CD14-positive monocyte (primary cell): ENCODE measurements at regions not wholly inside any gene's neighbourhood (a gene's known extent, or its start where the extent isn't known, plus 50 kb on each side); places are given as distances from the start of the nearest gene placed in this dataset.

ENCODE experiments used
- DNase-seq, 3 donors: peaks; one replicate each; pipeline ENCODE4 v3.0.0-alpha.2; 2011 to 2022
- H2AFZ ChIP-seq: 2 replicates; pipeline ENCODE4 v1.6.0; 2012; ENCODE audit warnings: mild to moderate bottlenecking, low read depth, low read length, inconsistent platforms; ENCODE audit not compliant: insufficient read depth, poor library complexity, severe bottlenecking
- H3K27ac ChIP-seq, 2 donors: 1 replicate in 1 of 2; 2 replicates in 1 of 2; pipeline ENCODE4 v1.5.1; 2012 to 2013; ENCODE audit warnings: low read length in 2 of 2, control low read depth in 1 of 2, inconsistent platforms in 1 of 2, low read depth in 1 of 2, mild to moderate bottlenecking in 1 of 2
- H3K27me3 ChIP-seq, 2 donors: one replicate each; pipeline versions ENCODE4 v1.6.0 to v1.6.1; 2011 to 2013; ENCODE audit warnings: low read length in 2 of 2; ENCODE audit not compliant: control insufficient read depth in 2 of 2, insufficient read depth in 2 of 2
- H3K36me3 ChIP-seq, 2 donors: replicated peaks in 1 of 2; 1 replicate in 1 of 2; 2 replicates in 1 of 2; pipeline versions ENCODE4 v1.5.1 to v1.6.1; 2012 to 2013; ENCODE audit warnings: low read length in 2 of 2, control low read depth in 1 of 2, inconsistent platforms in 1 of 2, mild to moderate bottlenecking in 1 of 2; ENCODE audit not compliant: insufficient read depth in 2 of 2, control insufficient read depth in 1 of 2
- H3K4me1 ChIP-seq, 2 donors: 1 replicate in 1 of 2; 2 replicates in 1 of 2; pipeline versions ENCODE4 v1.5.1 to v1.6.1; 2012 to 2013; ENCODE audit warnings: low read length in 2 of 2, control low read depth in 1 of 2, inconsistent platforms in 1 of 2, mild to moderate bottlenecking in 1 of 2, moderate library complexity in 1 of 2; ENCODE audit not compliant: insufficient read depth in 2 of 2, control insufficient read depth in 1 of 2
- H3K4me2 ChIP-seq: replicated peaks from 2 replicates; pipeline ENCODE3; 2012; ENCODE audit warnings: low read length, moderate library complexity, mild to moderate bottlenecking; ENCODE audit not compliant: poor library complexity, severe bottlenecking; ENCODE audit errors: extremely low read depth
- H3K4me3 ChIP-seq, 3 experiments: fragments of 200-600 bp in 1 of 3; sonication (generic) in 1 of 3; replicated peaks in 1 of 3; 1 replicate in 2 of 3; 2 replicates in 1 of 3; pipeline ENCODE4 v1.5.1; 2011 to 2013; ENCODE audit warnings: low read length in 3 of 3, mild to moderate bottlenecking in 3 of 3, control low read depth in 2 of 3, low read depth in 2 of 3, inconsistent platforms in 1 of 3, moderate library complexity in 1 of 3
- H3K79me2 ChIP-seq: 2 replicates; pipeline ENCODE4 v1.6.0; 2012; ENCODE audit warnings: mild to moderate bottlenecking, control low read depth, inconsistent platforms, low read length, moderate library complexity; ENCODE audit not compliant: insufficient read depth
- H3K9ac ChIP-seq: 2 replicates; pipeline ENCODE4 v1.6.0; 2017; ENCODE audit warnings: low read length, mild to moderate bottlenecking; ENCODE audit not compliant: insufficient read depth, poor library complexity, severe bottlenecking
- H3K9me3 ChIP-seq, 2 donors: replicated peaks in 1 of 2; 1 replicate in 1 of 2; 2 replicates in 1 of 2; pipeline versions ENCODE4 v1.5.1 to v1.6.1; 2012 to 2013; ENCODE audit warnings: low read length in 2 of 2, control low read depth in 1 of 2; ENCODE audit not compliant: control insufficient read depth in 1 of 2, insufficient read depth in 1 of 2
- H4K20me1 ChIP-seq: 2 replicates; pipeline ENCODE4 v1.6.0; 2012; ENCODE audit warnings: mild to moderate bottlenecking, low read length, control low read depth, moderate library complexity; ENCODE audit not compliant: insufficient read depth
- H3K27ac Mint-ChIP-seq, 7 donors: one replicate each; pipeline ENCODE4 v1.8.0; 2020; ENCODE audit warnings: mild to moderate bottlenecking in 7 of 7, mixed read lengths in 7 of 7, moderate library complexity in 6 of 7, inconsistent platforms in 2 of 7
- H3K27me3 Mint-ChIP-seq, 3 donors: one replicate each; pipeline ENCODE4 v1.8.0; 2021 to 2022; ENCODE audit warnings: low read depth in 3 of 3, mild to moderate bottlenecking in 3 of 3, mixed read lengths in 3 of 3, moderate library complexity in 3 of 3, inconsistent platforms in 1 of 3
- H3K36me3 Mint-ChIP-seq, 2 donors: one replicate each; pipeline ENCODE4 v1.8.0; 2020; ENCODE audit warnings: mixed read lengths in 2 of 2, inconsistent platforms in 1 of 2, mild to moderate bottlenecking in 1 of 2
- H3K4me1 Mint-ChIP-seq: one replicate; pipeline ENCODE4 v1.8.0; 2020; ENCODE audit warnings: mild to moderate bottlenecking, mixed read lengths
- H3K4me3 Mint-ChIP-seq, 2 donors: one replicate each; pipeline ENCODE4 v1.8.0; 2020; ENCODE audit warnings: mild to moderate bottlenecking in 2 of 2, mixed read lengths in 2 of 2, moderate library complexity in 1 of 2
- H3K9me3 Mint-ChIP-seq, 7 donors: one replicate each; pipeline ENCODE4 v1.8.0; 2020 to 2022; ENCODE audit warnings: mixed read lengths in 7 of 7, mild to moderate bottlenecking in 6 of 7, moderate library complexity in 6 of 7, inconsistent platforms in 2 of 7
- CTCF ChIP-seq: fragments of 200-600 bp; IDR thresholded peaks from one replicate; pipeline ENCODE4 v1.8.0; 2022; ENCODE audit warnings: antibody characterized with exemption, mild to moderate bottlenecking
- WGBS: methylation state at CpG from one replicate; pipeline ENCODE4 v1.1.5; 2013; ENCODE audit warnings: missing lambda C conversion rate; ENCODE audit not compliant: insufficient coverage; 5-methylcytosine and 5-hydroxymethylcytosine counted together
- intact Hi-C, 2 donors: fragments of 100-400 bp; cut with micrococcal nuclease; formaldehyde crosslinking; loops; one replicate each; pipeline versions ENCODE4 v1.15.0 to v1.15.1; 2023

GRCh38 chr3:168574455-168575158 is 478.9 kb upstream of the GOLIM4 start:
- H3K27ac Mint-ChIP-seq = no peak overlapping the region
- no peak overlapping the region for H3K4me2 ChIP-seq
- TF ChIP-seq CTCF = no peak
- no peak overlapping the region for H3K4me3 Mint-ChIP-seq
- no peaks in the 10 kb centered on the region for H3K36me3 ChIP-seq
- H3K27me3 ChIP-seq = no peaks in the 10 kb centered on the region
- no peaks in the 10 kb centered on the region for H3K4me1 Mint-ChIP-seq
- no peaks in the 10 kb centered on the region for H3K79me2 ChIP-seq
- no peaks in the 10 kb centered on the region for H4K20me1 ChIP-seq
- H3K27me3 Mint-ChIP-seq = peaks cover 0 to 2% (median 0%) of the 10 kb centered on the region in 3 donors
- no peak overlapping the region for H3K27ac ChIP-seq
- H2AFZ ChIP-seq = no peak overlapping the region
- no peak overlapping the region for H3K4me3 ChIP-seq
- no peaks in the 10 kb centered on the region for H3K4me1 ChIP-seq
- peaks cover 0 to 3% (median 0%) of the 10 kb centered on the region in 7 donors for H3K9me3 Mint-ChIP-seq
- no peak overlapping the region for H3K9ac ChIP-seq
- DNase-seq = no peak
- no CpG with 5 or more reads among the region's 1 CpG for WGBS
- H3K36me3 Mint-ChIP-seq = no peaks in the 10 kb centered on the region
- intact Hi-C loops = no loop called here
- no peaks in the 10 kb centered on the region for H3K9me3 ChIP-seq

- Histone ChIP-seq H2AFZ (no peak overlapping the region), H3K4me1 (no peaks in the 10 kb centered on the region), H3K36me3 (no peaks in the 10 kb centered on the region), H3K27me3 (no peaks in the 10 kb centered on the region), H3K79me2 (no peaks in the 10 kb centered on the region), H3K4me3 (no peak overlapping the region), H3K4me2 (no peak overlapping the region), H4K20me1 (no peaks in the 10 kb centered on the region), H3K9me3 (no peaks in the 10 kb centered on the region), H3K9ac (no peak overlapping the region), H3K27ac (no peak overlapping the region)
- no peaks in the 10 kb centered on the region for H3K36me3 Mint-ChIP-seq
- intact Hi-C loops = no loop called here
- WGBS = no CpG with 5 or more reads among the region's 2 CpGs
- H3K4me3 Mint-ChIP-seq = no peak overlapping the region
- H3K27ac Mint-ChIP-seq = no peak overlapping the region
- H3K4me1 Mint-ChIP-seq = no peaks in the 10 kb centered on the region
- H3K27me3 Mint-ChIP-seq = peaks cover 0 to 2% (median 0%) of the 10 kb centered on the region in 3 donors
- no peak for DNase-seq
- no peak for TF ChIP-seq CTCF
- H3K9me3 Mint-ChIP-seq = peaks cover 0 to 9% (median 3%) of the 10 kb centered on the region in 7 donors
These were observed 474.9 kb upstream of the GOLIM4 start for GRCh38 chr3:168570404-168571155.
